ENCODE measurements at regions not wholly inside any gene's neighbourhood (a gene's known extent, or its start where the extent isn't known, plus 50 kb on each side); places are given as distances from the start of the nearest gene placed in this dataset.

GRCh38 chr15:36230776-36231175 lies 348.6 kb upstream of the CDIN1 start:
- no peak for TF ChIP-seq CTCF (IDR thresholded peaks at IDR 0.05)
- TF ChIP-seq EP300 (IDR thresholded peaks at IDR 0.05): no peak

Measured in tibial nerve (tissue), 4 donors.